HL-60/S4 (cell line): ENCODE measurements at regions not wholly inside any gene's neighbourhood (a gene's known extent, or its start where the extent isn't known, plus 50 kb on each side); places are given as distances from the start of the nearest gene placed in this dataset.

ENCODE experiments used
- in situ Hi-C: fragments of 300-500 bp; cut with MboI; formaldehyde crosslinking; loops from 2 replicates; pipeline ENCODE4 v1.14.3; 2022; ENCODE audit warnings: low sequenced_read_pairs

DNA sequence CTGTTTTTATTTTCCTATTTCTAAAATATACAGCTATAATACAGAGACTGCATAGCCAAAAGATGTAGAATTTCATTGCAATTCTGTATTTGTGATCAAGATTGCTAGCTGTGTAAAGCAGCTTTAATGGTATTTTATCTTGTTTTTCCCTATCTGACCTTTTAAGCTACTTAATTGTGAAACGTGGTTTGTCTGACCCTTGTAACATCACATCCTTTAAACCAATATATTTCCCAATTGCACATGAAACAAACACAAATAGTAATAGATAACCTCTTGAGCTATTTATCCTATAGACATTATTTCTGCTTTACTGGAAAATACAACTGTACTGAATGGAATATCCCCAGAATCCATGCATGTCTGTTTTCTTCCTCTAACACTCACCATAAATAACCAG is 112.2 kb upstream of the PLPPR4 start:
- in situ Hi-C loops = no loop called here

DNA sequence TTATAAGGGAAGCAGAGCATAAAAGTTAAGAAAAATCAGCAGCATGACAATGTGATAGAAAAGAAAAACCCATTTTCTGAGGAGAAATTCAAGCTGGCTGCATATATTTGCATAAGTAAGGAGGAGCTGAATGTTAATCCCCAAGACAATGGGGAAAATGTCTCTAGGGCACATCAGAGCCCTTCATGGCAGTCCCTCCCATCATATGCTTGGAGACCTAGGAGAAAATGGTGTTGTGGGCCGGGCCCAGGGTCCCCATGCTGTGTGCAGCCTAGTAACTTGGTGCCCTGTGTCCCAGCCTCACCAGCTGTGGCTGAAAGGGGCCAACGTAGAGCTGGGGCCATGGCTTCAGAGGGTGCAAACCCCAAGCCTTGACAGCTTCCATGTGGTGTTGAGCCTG is 100.6 kb upstream of the PLPPR4 start:
- in situ Hi-C loops = no loop called here

DNA sequence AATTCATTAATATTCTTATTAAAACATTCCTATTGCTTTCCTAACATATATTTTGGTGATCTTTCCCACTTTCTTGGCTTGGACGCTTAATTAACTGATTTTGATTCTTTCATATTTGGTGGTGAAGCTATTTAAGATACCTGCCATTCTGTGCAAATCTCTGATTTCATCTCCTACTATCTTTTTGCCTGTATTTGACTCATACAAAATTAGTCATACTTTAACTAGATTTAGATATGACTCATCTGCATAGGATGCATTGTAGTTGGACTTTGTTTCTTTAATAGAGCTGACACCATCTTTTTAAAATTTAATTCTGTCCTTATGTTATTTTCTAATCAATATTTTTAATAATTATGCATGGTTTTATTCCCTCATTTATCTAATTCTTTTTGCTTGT is 93.8 kb upstream of the PLPPR4 start:
- in situ Hi-C loops = no loop called here

DNA sequence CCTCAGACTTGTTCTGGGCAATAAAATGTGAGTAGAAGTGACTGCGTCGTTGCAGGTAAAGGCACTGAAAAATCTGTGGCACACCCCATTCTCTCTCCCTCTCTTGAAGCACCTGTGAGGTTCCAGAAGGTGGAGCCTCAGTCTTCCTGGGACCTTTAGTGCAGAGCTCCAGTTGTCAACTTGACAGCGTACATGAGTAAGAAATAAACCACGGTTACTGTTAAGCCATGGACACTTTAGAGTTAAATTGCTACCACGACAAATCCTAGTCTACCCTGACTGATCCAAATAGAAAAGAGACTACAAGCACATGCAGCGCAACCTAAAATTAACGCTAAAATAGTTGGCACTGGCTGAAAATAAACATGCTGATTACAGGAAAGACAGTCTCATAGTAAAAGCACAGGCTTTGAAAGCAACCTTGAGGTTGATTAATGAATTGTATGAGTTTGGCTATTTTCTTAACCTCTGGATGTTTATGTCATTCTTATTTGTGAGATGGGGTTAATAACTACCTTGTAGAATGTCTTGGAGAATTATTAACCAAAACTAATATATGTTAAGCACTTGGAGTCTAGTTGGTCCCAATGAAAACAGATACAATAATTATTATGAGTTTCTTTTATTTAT is 93.0 kb upstream of the PLPPR4 start:
- in situ Hi-C loops = no loop called here

DNA sequence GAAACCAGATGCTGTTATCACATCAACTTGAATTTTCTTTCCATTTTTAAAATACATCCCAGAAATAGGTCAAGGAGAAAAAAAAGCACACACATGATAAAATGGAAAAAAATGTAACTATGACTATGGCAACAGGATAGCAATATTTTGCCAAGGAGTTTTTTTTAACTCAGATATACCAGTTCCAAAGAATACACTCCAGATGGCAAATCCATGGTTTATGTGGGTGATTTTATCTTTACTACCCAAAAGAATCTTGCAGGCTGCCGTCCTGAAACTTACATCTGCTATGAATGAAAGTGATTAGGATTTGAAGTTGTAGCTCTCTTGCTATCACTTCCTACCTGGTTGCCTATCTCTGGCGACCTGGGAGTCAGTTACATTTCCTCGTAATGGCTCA is 91.0 kb upstream of the PLPPR4 start:
- in situ Hi-C loops = no loop called here

DNA sequence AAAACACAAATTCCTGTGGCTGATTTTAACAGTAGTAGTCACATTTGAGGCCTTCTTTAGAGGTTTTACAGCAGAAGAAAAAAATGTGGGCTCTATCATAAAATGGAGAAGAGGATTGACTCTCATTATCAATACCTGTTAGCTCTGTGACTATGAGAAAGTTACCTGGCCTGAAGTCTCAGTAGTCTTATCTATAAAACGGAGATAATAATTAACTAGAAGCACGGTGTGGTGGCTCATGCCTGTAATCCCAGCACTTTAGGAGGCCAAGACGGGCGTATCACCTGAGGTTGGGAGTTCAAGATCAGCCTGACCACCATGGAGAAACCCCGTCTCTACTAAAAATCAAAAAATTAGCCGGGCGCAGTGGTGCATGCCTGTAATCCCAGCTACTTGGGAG is 90.4 kb upstream of the PLPPR4 start:
- in situ Hi-C loops = no loop called here

DNA sequence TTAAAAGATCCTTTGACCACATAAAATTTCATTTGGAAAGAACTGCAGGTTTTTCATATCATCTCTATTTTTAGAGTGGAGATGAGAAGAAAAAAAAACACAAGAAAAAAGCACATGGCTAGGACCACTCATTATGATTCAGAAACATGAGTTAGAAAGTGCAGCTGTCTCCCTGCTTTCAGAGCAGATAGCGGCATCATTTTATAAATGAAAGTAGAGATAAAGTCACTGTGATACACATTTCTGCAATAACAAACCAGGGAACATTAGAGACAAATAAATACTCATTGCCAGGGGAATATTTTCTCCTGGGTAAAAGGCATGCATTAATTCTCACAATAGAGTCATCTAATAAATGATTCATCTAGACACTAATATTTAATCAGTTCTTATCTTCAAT is 87.5 kb upstream of the PLPPR4 start:
- in situ Hi-C loops = loop anchor here (25.0 kb wide), 1 partner anchor 536 kb away; no protein-coding TSS in a partner anchor

DNA sequence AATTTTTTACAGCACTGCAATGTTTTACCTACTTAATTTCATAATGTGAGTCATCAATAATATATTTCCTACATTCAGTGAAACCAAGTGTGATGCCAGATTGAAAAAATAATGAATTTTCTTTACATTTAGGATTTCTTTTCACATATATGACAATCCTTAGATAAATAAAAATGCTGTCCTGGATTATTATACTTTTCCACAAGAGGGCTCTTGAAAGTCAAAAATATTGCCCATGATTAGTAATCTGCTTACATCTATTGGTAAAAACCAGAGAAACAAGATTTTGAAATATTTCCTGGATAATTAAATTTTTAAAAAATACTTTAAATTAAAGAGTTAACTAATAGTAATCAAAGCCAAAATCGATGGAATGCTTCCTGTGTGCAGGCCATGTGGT is 86.8 kb upstream of the PLPPR4 start:
- in situ Hi-C loops = loop anchor here (25.0 kb wide), 1 partner anchor 535 kb away; no protein-coding TSS in a partner anchor

DNA sequence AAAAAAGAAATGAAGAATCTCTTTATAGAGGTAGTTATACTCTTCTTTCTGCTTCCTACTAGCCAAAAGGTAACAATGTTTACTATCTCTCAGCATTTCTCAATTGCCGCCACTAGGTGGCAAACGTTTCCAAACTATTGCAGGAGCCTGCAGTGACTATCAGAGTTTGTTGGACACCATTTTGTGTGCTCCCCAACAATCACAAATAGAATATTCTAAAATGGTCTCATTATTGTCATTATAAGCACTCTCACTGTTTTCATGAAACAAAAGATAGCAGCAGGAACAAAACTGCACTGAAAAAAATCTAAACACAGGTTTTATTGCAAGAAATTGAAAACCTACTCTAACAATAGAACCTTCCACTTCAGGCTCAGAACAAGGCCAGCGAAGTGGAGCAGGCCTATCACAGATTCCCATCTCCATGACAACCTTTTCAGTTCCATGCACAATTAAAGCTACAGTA is 83.9 kb upstream of the PLPPR4 start:
- in situ Hi-C loops = loop anchor here (25.0 kb wide), 1 partner anchor 532 kb away; no protein-coding TSS in a partner anchor

DNA sequence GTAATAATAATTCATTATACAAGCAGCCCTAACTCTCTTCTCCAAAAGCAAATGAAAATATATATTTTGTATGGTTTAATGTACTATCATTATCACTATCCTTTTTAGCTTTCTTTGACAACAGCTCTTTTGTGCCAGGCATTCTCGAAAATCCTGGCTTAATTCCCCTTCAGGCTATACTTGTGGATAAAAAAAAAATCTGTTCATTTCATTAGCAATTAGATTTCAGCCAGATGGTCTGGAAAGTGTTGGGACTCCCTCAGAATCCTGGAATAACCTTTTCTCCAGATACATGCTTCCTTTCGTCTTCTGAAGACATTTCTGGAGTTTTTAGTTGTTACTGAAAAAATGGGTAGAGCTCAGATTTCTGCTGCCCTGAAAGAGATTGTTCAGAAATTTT is 83.4 kb upstream of the PLPPR4 start:
- in situ Hi-C loops = loop anchor here (25.0 kb wide), 1 partner anchor 531 kb away; no protein-coding TSS in a partner anchor

DNA sequence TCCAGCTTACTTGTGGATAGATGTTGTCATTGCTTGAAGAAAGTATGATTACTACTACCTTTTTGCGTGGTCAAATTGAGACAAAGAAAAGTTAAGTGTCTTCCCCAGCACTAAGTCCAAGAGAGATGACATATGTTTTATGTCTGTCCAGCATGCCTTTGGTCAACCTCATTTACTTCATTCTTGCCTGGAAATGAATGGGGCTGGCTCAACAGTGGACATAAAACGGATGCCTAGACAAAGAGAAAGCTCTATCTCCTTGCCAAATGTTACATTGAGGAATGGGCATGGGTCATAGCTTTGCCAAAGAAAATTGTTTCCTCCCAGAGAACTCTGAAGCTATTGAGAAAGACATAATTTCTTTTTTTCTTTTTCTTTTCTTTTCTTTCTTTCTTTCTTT is 82.4 kb upstream of the PLPPR4 start:
- in situ Hi-C loops = loop anchor here (25.0 kb wide), 1 partner anchor 530 kb away; no protein-coding TSS in a partner anchor

DNA sequence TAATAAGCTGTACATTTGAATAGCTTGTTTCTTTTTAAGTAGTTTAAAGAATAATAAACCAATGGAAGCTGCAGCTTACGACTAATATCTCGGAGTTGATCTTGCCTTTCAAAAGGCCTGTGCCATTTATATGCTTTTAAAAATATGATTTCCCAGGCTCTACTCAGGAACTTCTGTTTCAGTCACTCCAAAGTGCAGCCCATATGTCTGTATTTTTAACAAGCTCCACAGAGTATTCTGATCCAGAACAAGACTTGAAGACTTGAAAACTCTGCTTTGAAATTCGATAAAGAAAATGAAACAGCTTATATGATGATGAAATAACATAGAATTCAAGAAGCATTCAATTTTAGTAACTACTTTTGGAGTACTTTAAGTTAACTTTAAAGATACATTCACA is 79.1 kb upstream of the PLPPR4 start:
- in situ Hi-C loops = loop anchor here (25.0 kb wide), 1 partner anchor 527 kb away; no protein-coding TSS in a partner anchor

DNA sequence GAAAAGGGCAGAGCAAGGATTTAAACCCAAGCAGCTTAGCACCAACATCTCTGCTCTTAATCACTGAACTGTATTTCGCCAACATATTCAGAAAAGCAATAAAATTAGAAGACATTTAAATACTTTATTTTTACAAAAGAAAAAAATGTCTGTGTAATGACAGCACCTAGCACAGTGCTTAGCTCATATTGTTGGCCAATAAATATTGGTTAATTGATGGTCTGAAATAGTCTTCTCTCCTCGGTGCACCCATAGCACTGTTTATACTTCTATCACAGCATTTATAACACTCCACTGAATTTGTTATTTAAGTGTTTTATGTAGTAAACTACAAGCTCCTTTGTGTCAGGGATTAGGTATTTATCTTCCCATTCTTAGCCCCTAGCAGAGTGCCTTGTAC is 70.9 kb upstream of the PLPPR4 start:
- in situ Hi-C loops = loop anchor here (25.0 kb wide), 1 partner anchor 519 kb away; no protein-coding TSS in a partner anchor

DNA sequence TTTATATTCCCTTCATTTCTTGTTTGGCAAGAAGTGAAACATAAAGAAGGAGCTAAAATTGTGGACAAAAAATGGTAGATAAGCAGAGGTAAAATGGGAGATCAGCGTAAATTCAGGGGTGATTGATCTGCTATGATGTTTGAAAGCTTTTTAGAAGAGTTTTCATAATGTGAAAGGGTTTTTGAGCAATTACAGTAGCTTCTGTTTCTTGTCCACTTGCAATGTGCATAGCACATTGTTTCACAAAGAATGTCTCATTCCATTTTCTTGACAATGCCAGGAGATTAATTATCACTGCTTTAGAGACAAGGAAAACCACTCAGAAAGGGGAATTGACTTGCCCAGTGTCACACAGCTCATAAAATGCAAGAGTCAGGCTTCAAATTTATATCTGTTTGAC is 65.9 kb upstream of the PLPPR4 start:
- in situ Hi-C loops = loop anchor here (25.0 kb wide), 1 partner anchor 514 kb away; no protein-coding TSS in a partner anchor

DNA sequence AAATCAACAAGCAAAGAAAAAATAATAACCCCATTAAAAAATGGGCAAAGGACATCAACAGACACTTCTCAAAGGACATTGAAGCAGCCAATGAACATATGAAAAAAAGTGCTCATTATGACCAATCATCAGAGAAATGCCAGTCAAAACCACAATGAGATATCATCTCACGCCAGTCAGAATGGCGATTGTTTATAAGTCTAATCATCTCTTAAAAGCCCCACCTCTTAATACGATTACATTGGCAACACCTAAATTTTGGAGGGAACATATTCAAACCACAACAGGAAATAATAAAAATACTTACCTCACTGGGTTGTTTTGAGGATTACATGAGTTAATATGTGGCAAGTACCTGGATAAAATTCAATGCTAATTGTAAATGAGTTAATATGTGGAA is 57.1 kb upstream of the PLPPR4 start:
- in situ Hi-C loops = no loop called here
